Ectodermal cell (in vitro differentiated cells): ENCODE measurements at regions not wholly inside any gene's neighbourhood (a gene's known extent, or its start where the extent isn't known, plus 50 kb on each side); places are given as distances from the start of the nearest gene placed in this dataset.

Experiments
- H3K27ac ChIP-seq: 2 replicates; pipeline ENCODE4 v1.7.0; 2013; ENCODE audit warnings: mild to moderate bottlenecking, low read depth, low read length; ENCODE audit not compliant: insufficient read depth, poor library complexity, severe bottlenecking
- H3K27me3 ChIP-seq: 2 replicates; pipeline ENCODE4 v1.7.0; 2013; ENCODE audit warnings: mild to moderate bottlenecking, low read length; ENCODE audit not compliant: insufficient read depth, control insufficient read depth, poor library complexity, severe bottlenecking
- H3K36me3 ChIP-seq: one replicate; pipeline ENCODE4 v1.7.0; 2013; ENCODE audit warnings: low read length; ENCODE audit not compliant: control insufficient read depth, insufficient read depth
- H3K4me1 ChIP-seq: one replicate; pipeline ENCODE4 v1.7.0; 2013; ENCODE audit warnings: low read length; ENCODE audit not compliant: control insufficient read depth, insufficient read depth
- H3K4me3 ChIP-seq: 2 replicates; pipeline ENCODE4 v1.7.0; 2013; ENCODE audit warnings: low read depth, low read length, control low read depth; ENCODE audit not compliant: insufficient read depth
- H3K9me3 ChIP-seq: 2 replicates; pipeline ENCODE4 v1.7.0; 2013; ENCODE audit warnings: mild to moderate bottlenecking, low read length, moderate library complexity; ENCODE audit not compliant: control insufficient read depth
- WGBS, 2 experiments: methylation state at CpG; one replicate each; pipeline ENCODE4 v1.1.7; 2013; ENCODE audit warnings: missing lambda C conversion rate in 2 of 2; 5-methylcytosine and 5-hydroxymethylcytosine counted together

DNA sequence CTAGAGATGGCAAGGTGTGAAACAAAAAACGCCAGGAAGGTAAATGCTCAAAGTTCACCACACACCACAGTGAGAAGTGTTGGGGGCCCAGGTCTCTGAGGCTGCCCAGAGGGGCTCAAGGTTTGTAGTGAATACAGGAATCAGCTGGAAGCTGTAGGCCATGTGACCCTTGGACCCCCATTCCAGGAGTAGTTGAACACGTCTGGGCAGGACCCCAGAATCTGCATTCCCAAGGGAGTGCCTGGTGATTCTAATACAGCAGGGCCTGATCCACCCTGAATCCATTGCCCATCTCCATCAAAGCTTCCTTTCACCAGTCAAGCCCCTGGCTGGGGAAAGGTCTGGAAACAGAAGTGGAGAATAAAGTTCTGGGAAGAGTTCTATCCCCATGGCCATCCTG, 70.8 kb upstream of the B3GAT1 start:
- H3K4me1 ChIP-seq: no peaks in the 10 kb centered on the region
- no peak overlapping the region for H3K4me3 ChIP-seq
- no peaks in the 10 kb centered on the region for H3K27me3 ChIP-seq
- no peak overlapping the region for H3K27ac ChIP-seq
- no peaks in the 10 kb centered on the region for H3K36me3 ChIP-seq
- no peaks in the 10 kb centered on the region for H3K9me3 ChIP-seq
- 79 to 90% methylated on average over 2 of the region's 2 CpGs for WGBS, 2 experiments

DNA sequence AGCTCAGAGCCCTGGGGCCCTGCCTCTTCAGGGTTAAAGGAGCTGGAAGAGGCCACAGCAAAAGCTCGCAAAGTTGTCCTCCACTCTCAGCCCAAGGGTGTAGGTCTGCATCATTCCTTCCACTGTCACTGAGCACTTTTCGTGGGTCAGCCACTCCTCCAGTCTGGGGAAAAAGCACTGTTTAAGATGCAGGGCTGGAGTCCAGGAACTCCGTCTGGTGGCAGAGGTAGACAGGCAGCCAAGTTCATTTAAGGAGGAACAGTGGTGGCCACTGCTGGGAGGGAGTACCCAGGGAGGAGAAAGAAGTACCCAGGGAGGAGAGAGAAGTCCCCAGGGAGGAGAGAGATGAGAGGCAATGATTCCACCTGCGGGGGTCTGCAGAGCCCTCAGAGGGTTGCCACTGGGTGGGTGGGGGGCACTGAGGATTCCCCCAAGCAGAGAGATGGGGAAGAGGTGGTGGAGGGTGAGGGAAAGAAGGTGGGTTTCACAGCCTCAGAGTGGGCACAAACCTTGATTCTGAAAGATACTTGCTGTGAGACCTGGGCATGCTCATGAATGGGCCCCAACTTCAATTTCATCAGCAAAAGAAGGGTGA, 70.0 kb upstream of the B3GAT1 start:
- no peak overlapping the region for H3K4me3 ChIP-seq
- no peaks in the 10 kb centered on the region for H3K27me3 ChIP-seq
- H3K36me3 ChIP-seq: no peaks in the 10 kb centered on the region
- no peaks in the 10 kb centered on the region for H3K9me3 ChIP-seq
- H3K27ac ChIP-seq: no peak overlapping the region
- 91 to 96% methylated on average over 4 of the region's 4 CpGs for WGBS, 2 experiments
- no peaks in the 10 kb centered on the region for H3K4me1 ChIP-seq

DNA sequence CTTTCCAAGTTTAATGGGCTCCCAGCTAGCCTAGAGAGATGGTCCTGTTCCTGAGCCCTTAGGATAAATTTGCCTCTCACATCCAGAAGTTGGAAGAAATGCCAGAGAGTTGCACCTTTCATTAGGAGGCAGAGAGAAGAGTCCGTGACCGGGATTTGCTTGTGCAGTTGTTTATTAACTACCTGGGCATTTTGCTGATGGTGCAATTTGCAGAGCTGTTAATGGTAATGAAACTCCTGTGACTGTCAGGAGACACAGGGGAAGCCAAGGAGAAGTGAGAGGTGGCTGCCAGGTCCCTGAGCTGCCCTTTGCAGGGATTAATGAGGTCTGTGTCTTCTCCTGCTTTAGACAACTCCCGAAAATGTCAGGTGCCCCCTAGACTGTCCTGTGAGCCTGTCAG, 69.1 kb upstream of the B3GAT1 start:
- Histone ChIP-seq H3K4me1 (no peaks in the 10 kb centered on the region), H3K4me3 (no peak overlapping the region), H3K27me3 (no peaks in the 10 kb centered on the region), H3K27ac (no peak overlapping the region), H3K9me3 (no peaks in the 10 kb centered on the region), H3K36me3 (no peaks in the 10 kb centered on the region)
- WGBS, 2 experiments: 94 to 95% methylated on average over 3 of the region's 3 CpGs

DNA sequence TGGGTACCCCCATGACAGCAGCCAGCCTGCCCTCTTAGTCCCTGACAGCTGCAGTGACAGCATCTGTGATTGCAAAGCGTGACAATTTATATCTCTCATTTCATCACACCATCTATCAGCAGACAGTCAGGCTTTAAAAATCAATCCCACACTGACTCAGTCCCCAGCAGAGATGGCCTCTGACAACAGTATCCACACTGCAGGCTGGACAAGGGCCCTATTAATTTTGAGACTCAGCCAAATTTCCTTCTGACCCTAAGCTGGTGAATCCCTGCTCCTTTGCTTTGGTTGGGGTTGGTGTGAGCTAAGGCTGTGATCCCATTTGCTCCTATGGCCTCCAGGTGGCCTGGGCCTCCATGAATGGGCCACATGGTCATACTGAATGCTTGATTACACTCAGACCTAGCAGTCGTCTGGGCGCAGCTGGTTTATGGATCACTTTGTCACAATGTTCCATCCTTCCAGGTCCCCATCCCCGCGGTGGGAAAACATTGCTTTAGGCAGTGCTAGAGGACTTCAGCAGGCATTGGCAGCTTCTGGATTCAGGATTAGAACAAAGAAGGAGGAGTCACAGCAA, 68.2 kb upstream of the B3GAT1 start:
- Histone ChIP-seq H3K9me3 (no peaks in the 10 kb centered on the region), H3K27me3 (no peaks in the 10 kb centered on the region), H3K4me3 (no peak overlapping the region), H3K36me3 (no peaks in the 10 kb centered on the region), H3K27ac (no peak overlapping the region), H3K4me1 (no peaks in the 10 kb centered on the region)
- 92 to 93% methylated on average over 5 of the region's 5 CpGs for WGBS, 2 experiments

DNA sequence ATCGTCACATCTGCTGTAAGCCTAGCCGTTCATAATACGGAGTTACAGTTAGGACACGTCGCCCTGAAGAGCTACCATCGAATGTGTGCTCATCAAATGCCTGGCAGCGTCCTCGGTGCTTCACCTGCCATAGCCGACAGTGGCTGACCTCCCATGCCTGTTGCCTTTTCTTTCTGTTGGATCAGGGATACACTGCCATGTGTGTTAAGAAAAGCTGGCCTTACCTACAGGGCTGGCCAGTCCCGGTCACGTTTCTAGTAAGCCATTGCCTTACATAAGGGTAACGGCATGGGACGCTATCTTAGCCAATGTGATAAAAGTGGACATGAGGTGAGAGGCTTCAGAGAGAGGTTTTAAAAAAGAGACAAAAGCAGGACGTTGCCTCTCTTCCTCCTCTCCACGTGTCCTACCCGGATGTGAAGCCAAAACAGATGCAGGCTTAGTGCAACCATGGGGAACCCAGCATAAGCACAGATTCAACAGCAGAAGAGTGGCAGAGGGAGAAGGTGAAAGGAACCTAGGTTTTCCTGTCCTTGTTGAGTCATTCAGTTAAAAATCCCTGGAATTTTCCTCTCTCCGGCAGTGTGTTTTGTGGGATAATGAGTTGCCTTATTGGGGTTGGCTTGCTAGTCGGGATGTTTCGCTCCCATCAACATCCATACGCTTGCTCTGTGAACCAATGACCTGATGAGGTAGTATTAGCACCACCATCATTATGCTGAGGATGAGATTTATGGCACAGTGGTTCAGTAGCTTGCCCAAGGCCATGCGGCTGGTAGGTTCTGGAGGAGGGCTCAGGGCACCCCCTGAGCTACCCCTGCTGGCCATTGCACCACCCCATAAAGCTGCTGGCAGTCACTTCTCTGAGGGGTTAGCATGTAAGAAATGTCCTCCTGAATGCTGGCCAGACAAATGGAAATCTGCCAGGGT, 67.4 kb upstream of the B3GAT1 start:
- 90 to 93% methylated on average over 21 of the region's 21 CpGs for WGBS, 2 experiments
- Histone ChIP-seq H3K9me3 (no peaks in the 10 kb centered on the region), H3K36me3 (no peaks in the 10 kb centered on the region), H3K4me3 (no peak overlapping the region), H3K27me3 (no peaks in the 10 kb centered on the region), H3K4me1 (no peaks in the 10 kb centered on the region), H3K27ac (no peak overlapping the region)

DNA sequence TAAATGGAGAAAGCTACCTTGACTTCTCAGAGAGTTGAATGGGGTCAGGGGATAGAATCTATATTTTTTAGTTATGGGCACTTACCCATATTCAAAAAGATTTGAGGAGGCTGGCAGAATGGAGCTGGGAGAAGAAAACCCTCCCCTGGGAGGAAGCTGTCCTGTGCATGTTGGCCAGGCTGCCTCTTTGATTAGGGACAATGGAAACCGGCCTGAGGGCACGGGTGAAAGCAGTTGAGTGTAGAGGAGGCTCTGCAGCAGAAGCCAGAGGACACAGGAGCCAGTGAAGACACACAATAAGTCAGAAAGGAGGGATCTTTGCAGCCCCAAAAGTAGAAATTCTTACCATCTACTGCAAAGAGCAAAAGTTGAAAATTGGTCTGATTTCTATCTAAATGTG, 66.6 kb upstream of the B3GAT1 start:
- no peaks in the 10 kb centered on the region for H3K27me3 ChIP-seq
- 42 to 45% methylated on average over 2 of the region's 2 CpGs for WGBS, 2 experiments
- H3K27ac ChIP-seq: no peak overlapping the region
- no peak overlapping the region for H3K4me3 ChIP-seq
- no peaks in the 10 kb centered on the region for H3K4me1 ChIP-seq
- no peaks in the 10 kb centered on the region for H3K9me3 ChIP-seq
- no peaks in the 10 kb centered on the region for H3K36me3 ChIP-seq

DNA sequence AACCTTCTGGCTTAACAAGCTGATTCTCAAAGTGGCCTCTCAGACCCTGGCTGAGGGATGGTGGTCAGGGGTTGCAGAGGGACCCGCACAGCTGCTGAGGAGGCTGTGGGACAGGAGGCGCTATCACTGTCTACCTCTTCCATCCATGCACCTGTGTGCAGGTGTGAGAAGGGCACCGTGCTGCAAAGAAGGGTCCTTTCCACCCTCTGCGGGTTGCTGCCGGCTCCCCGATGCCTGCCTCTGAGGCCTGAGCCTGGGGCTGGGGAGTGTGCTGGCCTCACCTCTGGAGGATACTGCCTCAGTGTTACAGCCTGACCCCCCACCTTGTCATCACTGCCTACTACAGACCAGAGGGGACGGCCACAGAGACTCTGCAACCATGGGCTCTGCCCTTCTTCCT, 66.1 kb upstream of the B3GAT1 start:
- 86 to 94% methylated on average over 6 to 7 of the region's 7 CpGs for WGBS, 2 experiments
- H3K9me3 ChIP-seq: no peaks in the 10 kb centered on the region

DNA sequence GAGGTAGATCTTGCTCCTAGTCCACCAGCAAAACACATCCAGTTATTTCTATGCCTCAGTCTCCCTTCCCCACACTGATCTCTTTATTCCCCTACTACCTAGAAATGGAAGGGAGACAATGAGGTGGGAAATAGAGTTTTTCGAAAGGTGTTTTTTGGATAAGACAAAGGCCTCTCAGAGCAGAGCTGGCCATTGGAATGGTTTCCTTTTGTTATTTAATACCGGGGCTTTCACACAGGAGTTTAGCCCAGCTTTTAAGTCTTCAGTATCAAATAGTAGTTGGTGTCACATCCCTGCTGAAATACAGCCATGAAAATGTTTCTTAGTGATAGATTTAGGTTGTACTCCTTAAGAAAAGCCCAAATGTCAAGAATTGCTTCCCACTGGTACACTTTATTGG, 65.4 kb upstream of the B3GAT1 start:
- WGBS, 2 experiments: 35 to 49% methylated on average over 2 of the region's 2 CpGs
- H3K27me3 ChIP-seq: no peaks in the 10 kb centered on the region
- H3K36me3 ChIP-seq: no peaks in the 10 kb centered on the region
- no peak overlapping the region for H3K27ac ChIP-seq
- H3K4me1 ChIP-seq: no peaks in the 10 kb centered on the region
- no peaks in the 10 kb centered on the region for H3K9me3 ChIP-seq
- H3K4me3 ChIP-seq: no peak overlapping the region

More for the DNA sequence above, 66.1 kb upstream of the B3GAT1 start:
- no peaks in the 10 kb centered on the region for H3K36me3 ChIP-seq
- no peaks in the 10 kb centered on the region for H3K4me1 ChIP-seq
- H3K27me3 ChIP-seq: no peaks in the 10 kb centered on the region
- no peak overlapping the region for H3K27ac ChIP-seq
- H3K4me3 ChIP-seq: no peak overlapping the region

DNA sequence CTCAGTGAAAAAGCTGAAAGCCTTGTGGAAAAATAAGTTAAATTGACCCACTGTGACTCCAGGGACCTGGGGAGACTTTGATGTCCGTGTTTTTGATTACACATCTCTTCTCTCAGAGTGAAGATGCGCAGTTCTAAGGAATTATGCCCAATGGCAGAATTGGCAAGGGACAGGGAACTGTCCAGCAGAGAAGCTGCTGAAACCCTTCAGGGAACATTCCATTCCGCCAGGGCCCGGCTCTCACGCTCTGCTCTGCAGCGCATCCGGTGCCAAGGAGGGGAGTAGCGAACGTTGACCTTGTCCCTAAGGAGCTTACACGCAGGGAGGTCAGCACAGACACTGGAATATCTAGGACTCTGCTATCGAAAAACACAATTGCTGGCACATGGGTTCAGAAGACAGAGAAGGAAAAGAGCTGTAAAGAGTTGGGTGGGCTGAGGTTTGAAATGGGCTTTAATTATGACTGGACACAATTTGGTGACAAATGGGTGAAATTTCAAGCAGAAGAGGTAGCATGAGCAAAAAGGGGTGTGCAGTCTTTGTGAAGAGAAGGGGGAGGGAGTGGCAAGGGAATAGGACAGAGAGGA, 64.5 kb upstream of the B3GAT1 start:
- no peaks in the 10 kb centered on the region for H3K36me3 ChIP-seq
- no peak overlapping the region for H3K4me3 ChIP-seq
- no peak overlapping the region for H3K27ac ChIP-seq
- H3K27me3 ChIP-seq: no peaks in the 10 kb centered on the region
- no peaks in the 10 kb centered on the region for H3K9me3 ChIP-seq
- WGBS, 2 experiments: 19 to 20% methylated on average over 11 of the region's 11 CpGs
- no peaks in the 10 kb centered on the region for H3K4me1 ChIP-seq

DNA sequence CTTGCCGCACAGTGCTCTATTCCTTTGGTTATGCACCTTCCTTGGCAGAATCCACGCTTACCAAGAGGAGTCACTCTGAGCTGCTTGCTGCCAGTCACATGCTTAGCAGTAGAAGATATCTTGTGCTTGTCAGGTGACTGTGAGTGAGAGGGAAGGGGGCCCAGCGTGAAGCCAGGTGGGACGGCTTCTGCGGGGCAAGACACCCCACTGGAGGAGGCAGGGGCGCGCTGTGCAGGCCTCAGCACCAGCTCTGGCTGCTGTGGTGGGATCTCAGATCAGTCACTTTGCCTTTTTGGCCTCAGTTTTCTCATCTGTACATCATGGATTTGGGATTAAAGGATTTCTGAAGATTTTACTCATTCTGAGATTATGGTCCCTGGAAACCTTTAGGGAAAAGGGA, 63.9 kb upstream of the B3GAT1 start:
- 82 to 84% methylated on average over 7 of the region's 7 CpGs for WGBS, 2 experiments
- no peaks in the 10 kb centered on the region for H3K36me3 ChIP-seq
- no peak overlapping the region for H3K4me3 ChIP-seq
- H3K27ac ChIP-seq: no peak overlapping the region
- no peaks in the 10 kb centered on the region for H3K4me1 ChIP-seq
- no peaks in the 10 kb centered on the region for H3K27me3 ChIP-seq
- H3K9me3 ChIP-seq: no peaks in the 10 kb centered on the region
